ENCODE measurements at regions not wholly inside any gene's neighbourhood (a gene's known extent, or its start where the extent isn't known, plus 50 kb on each side); places are given as distances from the start of the nearest gene placed in this dataset.

- no peak overlapping the region for H4K8ac ChIP-seq (ENCODE audit: low read depth in 2 of 2, low read length in 2 of 2)
- TF ChIP-seq CEBPB (IDR thresholded peaks at IDR 0.05; ENCODE audit: low read depth, low read length), result no peak
- no peak for TF ChIP-seq ELK1 (IDR thresholded peaks at IDR 0.05; ENCODE audit: borderline replicate concordance, low read depth, low read length)
- TF ChIP-seq RAD21 (IDR thresholded peaks at IDR 0.05; ENCODE audit: low read length), result no peak
- H3K27ac ChIP-seq (ENCODE audit: insufficient read depth, low read length), result no peak overlapping the region
- no peaks in the 10 kb centered on the region for H3K4me1 ChIP-seq (ENCODE audit: control insufficient read depth, insufficient read depth, low read length)
- no peaks in the 10 kb centered on the region for H3K9me1 ChIP-seq (ENCODE audit: insufficient read depth, low read length)
- no TSS peak for BruUV-seq (replicated peaks)
- no peaks in the 10 kb centered on the region for H3K36me3 ChIP-seq (ENCODE audit: control insufficient read depth, insufficient read depth, low read length)
- H2BK5ac ChIP-seq (ENCODE audit: low read depth, low read length, poor library complexity, severe bottlenecking), result no peak overlapping the region
- in situ Hi-C loops (cut with MboI; ENCODE audit: low sequenced_read_pairs), result no loop called here
- H2BK15ac ChIP-seq (ENCODE audit: low read depth, low read length), result no peak overlapping the region
- H4K20me1 ChIP-seq (ENCODE audit: insufficient read depth, low read length), result no peaks in the 10 kb centered on the region
- CTCF ChIA-PET, result no interaction called here
- no peak overlapping the region for H3K56ac ChIP-seq (ENCODE audit: extremely low read depth, insufficient read depth, low read length)
- H3K27me3 ChIP-seq (ENCODE audit: control insufficient read depth, insufficient read depth, low read length), result peaks cover 2% of the 10 kb centered on the region
- POLR2A ChIA-PET (ENCODE audit: unreplicated experiment), result no interaction called here
- H3K9ac ChIP-seq (ENCODE audit: low read depth, low read length), result no peak overlapping the region
- intact Hi-C loops (cut with micrococcal nuclease), result no loop called here
- ATAC-seq (ENCODE audit: low read depth) (no peak), DNase-seq (no peak)
- no peak overlapping the region for H4K91ac ChIP-seq (ENCODE audit: insufficient read depth, low read depth, low read length)
- H3K9me3 ChIP-seq (ENCODE audit: control insufficient read depth, insufficient read depth, low read length), result no peaks in the 10 kb centered on the region
- no peak overlapping the region for H2BK120ac ChIP-seq (ENCODE audit: low read depth, low read length)
- no peak overlapping the region for H2AK9ac ChIP-seq (replicated peaks; ENCODE audit: low read depth, low read length, poor library complexity)
- H2AK5ac ChIP-seq (ENCODE audit: low read depth, low read length), result no peak overlapping the region
- H2AFZ ChIP-seq (replicated peaks; ENCODE audit: low read length, poor library complexity), result no peak overlapping the region
- H3K14ac ChIP-seq (replicated peaks; ENCODE audit: low read depth, low read length), result no peak overlapping the region
- H3K4ac ChIP-seq (ENCODE audit: low read depth, low read length), result no peak overlapping the region
- no peak overlapping the region for H4K5ac ChIP-seq (ENCODE audit: low read depth, low read length)
- no peak overlapping the region for H3K18ac ChIP-seq (ENCODE audit: low read depth, low read length)
- no peak overlapping the region for H2BK20ac ChIP-seq (ENCODE audit: low read depth, low read length)
- dilution Hi-C loops (cut with HindIII; ENCODE audit: low sequenced_read_pairs, unreplicated experiment), result no loop called here
- WGBS, 2 experiments (ENCODE audit: extremely low coverage in 2 of 2, insufficient read length in 1 of 2), result no CpG with 5 or more reads among the region's 1 CpG
- no peak overlapping the region for H3K4me2 ChIP-seq (ENCODE audit: low read depth, low read length)
- no peak overlapping the region for H3K23ac ChIP-seq (ENCODE audit: low read depth, low read length)
- no peak overlapping the region for H3K4me3 ChIP-seq (ENCODE audit: insufficient read depth, low read depth, low read length)
- no peaks in the 10 kb centered on the region for H3K79me1 ChIP-seq (ENCODE audit: low read depth in 1 of 2, low read length in 2 of 2)
Observed at GRCh38 chr6:148080315-148080714, 262.3 kb upstream of the SASH1 start.

All from IMR-90 (cell line).